Activated naive CD4-positive, alpha-beta T cell treated with anti-CD3 and anti-CD28 coated beads, Interleukin-2, amount 50 U/mL, for 72 hours (primary cell): ENCODE measurements at regions not wholly inside any gene's neighbourhood (a gene's known extent, or its start where the extent isn't known, plus 50 kb on each side); places are given as distances from the start of the nearest gene placed in this dataset.

Source experiments
- ATAC-seq, 2 donors: fragments of 150-1000 bp; cut with Tn5 transposase; 2 replicates each; pipeline ENCODE4 v1.10.0; 2021; ENCODE audit warnings: mild to moderate bottlenecking in 2 of 2, moderate library complexity in 2 of 2
- DNase-seq, 2 donors: peaks; one replicate each; pipeline ENCODE4 v3.0.0; 2021 to 2022; ENCODE audit warnings: low spot score in 2 of 2
- H3K27ac Mint-ChIP-seq, 2 donors: one replicate each; pipeline ENCODE4 v1.8.0; 2022; ENCODE audit warnings: mild to moderate bottlenecking in 2 of 2, mixed read lengths in 2 of 2
- H3K36me3 Mint-ChIP-seq, 2 donors: one replicate each; pipeline ENCODE4 v1.8.0; 2022; ENCODE audit warnings: mixed read lengths in 2 of 2
- H3K9me3 Mint-ChIP-seq, 2 donors: one replicate each; pipeline ENCODE4 v1.8.0; 2022; ENCODE audit warnings: mixed read lengths in 2 of 2

GRCh38 chr10:130954326-130954905 is 357.1 kb downstream of the TCERG1L start:
- DNase-seq, result no peak
- ATAC-seq, result no peak

DNA sequence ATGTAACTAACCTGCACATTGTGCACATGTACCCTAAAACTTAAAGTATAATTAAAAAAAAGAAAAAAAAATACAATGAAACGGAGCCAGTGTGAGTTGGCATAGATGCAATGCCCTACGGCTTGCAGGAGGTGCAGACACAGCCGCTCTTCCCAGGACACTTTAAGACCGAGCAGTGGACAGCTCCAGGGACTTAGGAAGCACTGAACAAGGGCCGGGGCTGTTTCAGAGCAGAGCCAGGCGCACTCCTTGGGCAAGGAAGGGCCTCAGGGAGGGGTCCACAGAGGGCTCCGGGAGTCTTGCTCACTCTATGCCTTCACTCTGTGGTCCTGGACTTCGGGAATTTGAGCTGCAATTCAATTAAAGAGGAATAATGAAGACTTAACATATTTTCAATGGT is 355.3 kb downstream of the TCERG1L start:
- no peaks in the 10 kb centered on the region for H3K36me3 Mint-ChIP-seq
- H3K9me3 Mint-ChIP-seq, result no peaks in the 10 kb centered on the region
- DNase-seq, result no peak
- ATAC-seq, result no peak
- H3K27ac Mint-ChIP-seq, result no peak overlapping the region

More at GRCh38 chr10:130954326-130954905, 357.1 kb downstream of the TCERG1L start:
- H3K36me3 Mint-ChIP-seq, result no peaks in the 10 kb centered on the region
- no peaks in the 10 kb centered on the region for H3K9me3 Mint-ChIP-seq
- no peak overlapping the region for H3K27ac Mint-ChIP-seq

- ATAC-seq (no peak), DNase-seq (no peak)
- Mint-ChIP-seq H3K36me3 (no peaks in the 10 kb centered on the region), H3K27ac (no peak overlapping the region), H3K9me3 (no peaks in the 10 kb centered on the region)
Measured at GRCh38 chr10:130957423-130957822, 354.1 kb downstream of the TCERG1L start.

GRCh38 chr10:130958003-130958402 is 353.5 kb downstream of the TCERG1L start:
- DNase-seq (no peak), ATAC-seq (no peak)
- Mint-ChIP-seq H3K36me3 (peaks cover 0 to 4% of the 10 kb centered on the region in 2 donors), H3K9me3 (no peaks in the 10 kb centered on the region), H3K27ac (no peak overlapping the region)

DNA sequence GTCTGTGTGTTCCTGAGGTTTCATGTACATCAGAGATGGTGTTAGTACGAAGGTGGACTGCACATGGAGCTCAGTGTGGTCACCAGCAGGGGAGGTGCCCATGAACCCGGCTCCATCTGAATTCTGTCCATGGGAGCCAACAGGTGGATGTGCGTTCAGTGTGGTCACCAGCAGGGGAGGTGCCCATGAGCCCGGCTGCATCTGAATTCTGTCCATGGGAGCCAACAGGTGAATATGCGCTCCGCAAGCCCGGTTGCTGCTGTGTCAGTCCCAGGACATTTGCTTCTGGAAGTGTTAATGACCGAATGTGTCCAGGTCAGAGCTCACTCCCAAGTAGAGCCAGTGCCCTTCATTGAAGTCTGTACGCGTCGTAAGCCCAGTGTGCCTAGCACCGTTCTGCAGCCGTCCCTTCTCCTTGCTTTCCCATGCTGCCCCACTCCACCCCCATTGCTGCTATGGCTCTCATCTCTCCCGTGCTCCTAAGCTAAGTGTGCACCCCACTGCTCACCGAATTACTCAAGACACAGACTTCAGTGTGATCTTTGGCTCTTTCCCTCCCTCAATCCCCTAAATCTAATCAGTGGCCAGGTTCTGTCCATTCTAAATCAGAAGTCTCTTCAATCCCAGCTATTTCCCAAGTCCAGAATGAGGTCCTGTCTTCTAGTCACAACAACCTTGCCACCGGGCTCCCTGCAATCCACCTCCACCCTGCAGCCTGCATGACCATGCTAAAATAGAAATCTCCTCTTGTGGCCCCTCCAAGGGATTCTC is 352.4 kb downstream of the TCERG1L start:
- Mint-ChIP-seq H3K36me3 (peaks cover 0 to 4% of the 10 kb centered on the region in 2 donors), H3K9me3 (no peaks in the 10 kb centered on the region), H3K27ac (no peak overlapping the region)
- no peak for DNase-seq
- ATAC-seq, result no peak

DNA sequence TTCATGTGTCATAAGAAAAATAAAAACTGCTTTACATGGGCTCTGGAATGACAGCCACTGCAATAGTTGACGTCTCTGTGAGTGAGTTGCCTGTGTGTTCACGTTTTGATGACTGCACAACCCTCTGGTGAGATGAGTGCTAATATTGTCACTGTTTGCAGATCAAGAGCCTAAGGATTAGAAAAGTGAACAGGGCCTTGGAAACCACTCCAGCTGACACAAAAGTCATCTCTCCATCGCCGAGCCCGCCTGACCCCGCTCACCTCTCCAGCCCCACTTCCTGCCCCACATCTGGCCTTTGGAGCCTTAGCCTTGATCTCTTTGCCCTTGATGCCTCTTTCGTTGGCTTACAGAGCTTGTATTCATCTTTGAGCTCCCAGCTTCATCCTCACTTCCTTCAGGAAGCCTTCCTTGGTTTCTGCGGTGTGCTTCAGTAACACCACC is 351.7 kb downstream of the TCERG1L start:
- no peak for DNase-seq
- no peak overlapping the region for H3K27ac Mint-ChIP-seq
- no peak for ATAC-seq
- H3K36me3 Mint-ChIP-seq, result peaks cover 0 to 4% of the 10 kb centered on the region in 2 donors
- no peaks in the 10 kb centered on the region for H3K9me3 Mint-ChIP-seq

DNA sequence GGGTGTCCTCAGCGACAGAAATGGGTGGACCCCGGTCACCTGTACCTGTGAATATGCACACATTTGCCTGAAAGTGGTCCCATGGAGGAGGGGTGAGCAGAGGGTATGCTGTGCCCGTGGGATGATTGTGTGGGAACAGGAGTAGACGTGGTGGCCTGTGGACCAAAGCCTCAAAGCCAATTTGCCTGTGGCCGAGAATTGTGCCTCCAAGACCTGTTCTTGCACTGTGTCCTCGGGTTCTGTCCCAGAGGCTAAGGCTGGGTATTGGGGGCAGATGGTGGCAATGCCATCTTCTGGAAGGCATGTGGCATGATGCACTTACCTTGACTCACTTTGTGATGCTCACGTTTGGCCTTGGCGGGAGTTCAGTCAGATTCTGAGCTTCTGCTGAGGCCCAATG is 351.0 kb downstream of the TCERG1L start:
- H3K36me3 Mint-ChIP-seq, result peaks cover 0 to 4% of the 10 kb centered on the region in 2 donors
- DNase-seq (no peak), ATAC-seq (no peak)
- no peaks in the 10 kb centered on the region for H3K9me3 Mint-ChIP-seq
- H3K27ac Mint-ChIP-seq, result no peak overlapping the region

DNA sequence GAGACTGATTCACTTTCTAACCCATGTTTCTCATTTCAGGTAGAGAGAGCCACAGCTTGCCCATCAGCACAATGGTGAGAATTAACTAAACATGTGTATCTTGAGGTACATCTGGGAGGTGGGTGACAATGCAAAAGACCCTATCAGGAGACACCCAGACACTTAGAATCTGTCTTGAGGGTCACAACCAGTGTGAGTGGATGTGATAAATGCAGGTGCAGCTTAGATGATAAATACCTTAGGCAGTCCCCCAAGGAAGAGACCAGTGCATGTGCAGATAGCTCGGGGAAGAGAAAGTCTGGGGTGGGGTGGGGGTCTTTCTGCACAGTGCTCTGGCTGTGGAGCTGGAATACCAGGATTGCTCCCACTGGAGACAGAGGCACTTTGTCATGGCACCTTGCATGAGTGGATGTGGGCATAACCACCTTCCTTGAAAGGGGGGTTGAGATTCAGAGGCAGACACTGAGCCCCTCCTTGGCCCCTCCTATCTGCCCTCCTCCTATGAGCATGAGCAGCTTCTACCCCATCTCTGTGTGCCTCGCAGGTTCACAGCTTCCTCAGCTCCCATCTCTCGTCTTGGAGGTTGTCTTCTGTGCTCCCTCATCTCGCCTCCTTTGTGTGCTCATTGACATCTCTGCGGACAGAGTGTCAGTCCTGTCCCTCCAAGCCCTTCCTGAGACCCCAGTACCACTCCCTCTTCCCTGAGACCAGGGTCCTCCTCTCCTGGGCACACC is 349.8 kb downstream of the TCERG1L start:
- no peak overlapping the region for H3K27ac Mint-ChIP-seq
- ATAC-seq (no peak), DNase-seq (no peak)
- H3K9me3 Mint-ChIP-seq, result no peaks in the 10 kb centered on the region
- peaks cover 0 to 4% of the 10 kb centered on the region in 2 donors for H3K36me3 Mint-ChIP-seq

DNA sequence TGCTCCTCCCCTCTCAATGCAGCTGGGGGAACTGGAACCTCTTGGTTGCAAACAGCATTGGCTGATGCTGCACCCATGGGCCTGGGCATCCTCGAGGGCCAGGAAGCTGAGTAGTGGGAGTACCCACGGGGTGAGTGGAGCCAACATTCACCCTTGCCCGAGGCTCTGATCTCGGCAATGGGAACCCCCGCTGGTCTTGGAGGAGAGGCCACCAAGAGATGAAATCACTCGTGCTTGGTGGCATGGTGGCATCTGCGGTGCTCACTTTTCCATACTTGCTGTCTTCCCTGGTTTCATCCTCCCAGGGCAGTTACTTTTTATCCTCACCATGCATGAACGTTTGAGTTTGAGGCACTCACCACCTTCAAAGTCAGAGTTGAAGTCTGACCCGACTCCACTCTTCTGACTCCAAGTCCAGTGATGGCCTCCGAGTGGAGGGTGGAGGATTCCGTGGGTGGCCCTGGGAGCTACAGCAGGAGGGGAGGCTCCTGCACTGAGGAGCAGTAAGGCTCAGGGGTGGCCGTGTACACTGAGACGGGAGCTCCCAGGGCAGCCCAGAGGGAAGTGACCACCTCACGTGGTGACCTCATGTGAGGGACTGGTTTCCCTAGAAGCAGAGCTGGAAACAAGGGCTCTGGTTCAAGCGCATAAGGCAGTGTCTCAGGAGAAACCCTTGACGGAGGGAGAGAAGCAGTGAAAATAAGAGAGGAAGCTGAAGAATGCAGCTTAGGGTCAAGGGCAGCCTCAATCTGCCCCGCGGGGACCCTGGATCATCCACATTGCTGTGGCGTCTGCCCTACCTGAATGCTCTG is 349.1 kb downstream of the TCERG1L start:
- ATAC-seq (no peak), DNase-seq (no peak)
- H3K36me3 Mint-ChIP-seq, result peaks cover 0 to 4% of the 10 kb centered on the region in 2 donors
- H3K27ac Mint-ChIP-seq, result no peak overlapping the region
- no peaks in the 10 kb centered on the region for H3K9me3 Mint-ChIP-seq

GRCh38 chr10:130963052-130963393 is 348.5 kb downstream of the TCERG1L start:
- DNase-seq (no peak), ATAC-seq (no peak)
- no peak overlapping the region for H3K27ac Mint-ChIP-seq
- H3K9me3 Mint-ChIP-seq, result no peaks in the 10 kb centered on the region
- H3K36me3 Mint-ChIP-seq, result peaks cover 0 to 4% of the 10 kb centered on the region in 2 donors

DNA sequence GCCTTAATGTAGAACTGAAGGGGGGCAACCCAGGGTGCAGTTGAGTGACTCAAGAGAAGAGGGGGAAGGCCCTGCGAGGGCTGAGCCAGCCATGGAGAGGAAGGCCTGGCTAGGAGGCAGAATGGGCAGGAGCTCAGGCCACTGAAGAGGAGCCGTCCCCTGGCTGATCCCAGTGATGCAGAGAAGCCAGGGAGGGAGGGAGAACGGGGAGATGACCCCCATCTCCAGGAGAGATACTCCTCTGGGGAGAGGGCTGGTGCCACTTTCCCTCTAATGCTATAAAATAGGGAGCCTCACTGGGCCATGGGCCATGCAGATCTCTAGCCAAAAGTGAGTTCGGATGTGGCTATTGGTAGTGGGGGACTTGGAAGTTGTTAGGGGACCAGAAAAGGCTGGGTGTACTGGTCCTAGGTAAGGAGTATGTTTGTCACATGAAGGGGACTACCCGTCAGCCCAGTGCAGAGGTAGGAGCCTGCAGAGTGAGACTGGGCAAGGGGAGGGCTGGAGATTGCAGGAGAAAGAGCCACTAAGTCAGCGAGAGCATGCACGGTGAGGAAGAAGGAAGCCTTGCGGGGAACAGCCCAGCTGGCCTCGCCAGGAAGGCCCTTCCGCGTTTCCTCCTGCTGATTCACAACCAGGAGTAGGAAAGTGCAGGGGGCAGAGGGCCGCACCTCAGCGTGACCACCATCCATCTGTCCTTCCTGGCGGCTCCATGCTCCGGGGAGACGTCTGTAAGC is 347.6 kb downstream of the TCERG1L start:
- Mint-ChIP-seq H3K27ac (peak overlapping the region in 1 of 2 donors; percentile 67), H3K36me3 (peaks cover 0 to 4% of the 10 kb centered on the region in 2 donors), H3K9me3 (no peaks in the 10 kb centered on the region)
- no peak for DNase-seq
- peak in 1 of 2 donors; percentile 46 for ATAC-seq

GRCh38 chr10:130964771-130965170 is 346.8 kb downstream of the TCERG1L start:
- Mint-ChIP-seq H3K27ac (no peak overlapping the region), H3K36me3 (peaks cover 0 to 4% of the 10 kb centered on the region in 2 donors), H3K9me3 (no peaks in the 10 kb centered on the region)
- ATAC-seq, result no peak
- DNase-seq, result no peak

GRCh38 chr10:130967161-130967560 is 344.4 kb downstream of the TCERG1L start:
- peaks cover 0 to 4% of the 10 kb centered on the region in 2 donors for H3K36me3 Mint-ChIP-seq
- no peaks in the 10 kb centered on the region for H3K9me3 Mint-ChIP-seq
- no peak overlapping the region for H3K27ac Mint-ChIP-seq
- ATAC-seq (no peak), DNase-seq (no peak)

DNA sequence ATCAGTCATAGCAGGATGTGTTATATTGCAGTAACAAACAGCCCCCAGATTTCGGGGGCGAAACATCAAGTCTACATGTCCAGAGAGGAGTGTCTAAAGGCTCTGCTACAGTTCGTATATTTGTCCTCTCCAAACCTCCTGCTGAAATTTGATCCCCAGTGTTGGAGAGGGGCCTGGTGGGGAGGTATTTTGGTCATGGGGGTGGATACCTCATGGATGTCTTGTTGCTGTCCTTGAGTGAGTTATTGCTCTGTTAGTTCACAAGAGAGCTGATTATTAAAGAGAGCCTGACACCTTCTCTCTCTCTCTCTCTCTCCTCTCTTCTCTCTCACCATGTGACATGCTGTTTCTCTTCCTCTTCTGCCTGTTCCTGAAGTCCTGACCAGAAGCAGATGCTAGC is 343.7 kb downstream of the TCERG1L start:
- H3K27ac Mint-ChIP-seq, result no peak overlapping the region
- no peak for DNase-seq
- no peak for ATAC-seq
- peaks cover 0 to 2% of the 10 kb centered on the region in 2 donors for H3K36me3 Mint-ChIP-seq
- H3K9me3 Mint-ChIP-seq, result no peaks in the 10 kb centered on the region

GRCh38 chr10:130968511-130968910 is 343.0 kb downstream of the TCERG1L start:
- Mint-ChIP-seq H3K36me3 (no peaks in the 10 kb centered on the region), H3K27ac (no peak overlapping the region), H3K9me3 (no peaks in the 10 kb centered on the region)
- DNase-seq (no peak), ATAC-seq (no peak)

GRCh38 chr10:130968964-130969363 is 342.6 kb downstream of the TCERG1L start:
- Mint-ChIP-seq H3K36me3 (no peaks in the 10 kb centered on the region), H3K27ac (no peak overlapping the region), H3K9me3 (no peaks in the 10 kb centered on the region)
- DNase-seq (no peak), ATAC-seq (no peak)
